GM12878 (cell line): ENCODE measurements at regions not wholly inside any gene's neighbourhood (a gene's known extent, or its start where the extent isn't known, plus 50 kb on each side); places are given as distances from the start of the nearest gene placed in this dataset.

Source experiments
- ATAC-seq: fragments of 200-7000 bp; cut with Tn5 transposase; 3 replicates; pipeline ENCODE4 v1.9.1; 2020; ENCODE audit warnings: mild to moderate bottlenecking, moderate library complexity
- BruUV-seq: library from RNA; stranded (reverse); fragments of 400-500 nt; replicated peaks from 2 replicates; lab custom pipeline; 2021; lab: Mats Ljungman, UMichigan
- CTCF ChIA-PET: fragments of 300-600 bp; sonication (Branson Sonifier 250); formaldehyde crosslinking; extraction: SDS; loops from one replicate; lab custom pipeline; 2021; ENCODE audit warnings: inconsistent platforms; lab: Yijun Ruan, JAX
- POLR2A ChIA-PET: fragments of 350-600 bp; formaldehyde crosslinking; extraction: SDS; loops from one replicate; lab custom pipeline; 2021; ENCODE audit warnings: inconsistent platforms; lab: Charles Lee
- RAD21 ChIA-PET: fragments of 300-600 bp; sonication (Branson Sonifier 250); formaldehyde crosslinking; loops from one replicate; lab custom pipeline; 2023; ENCODE audit warnings: antibody characterized with exemption; ENCODE audit not compliant: unreplicated experiment; lab: Charles Lee
- SMC1A ChIA-PET: fragments of 300-600 bp; sonication (Branson Sonifier 250); formaldehyde crosslinking; loops from one replicate; lab custom pipeline; 2023; ENCODE audit not compliant: unreplicated experiment, uncharacterized antibody; lab: Charles Lee
- DNase-seq: peaks from one replicate; pipeline ENCODE4 v3.0.0-alpha.2; 2011; ENCODE audit warnings: low read depth, low spot score
- FAIRE-seq: peaks from 3 replicates; lab custom pipeline; 2011; peaks lifted over from hg19 to GRCh38; lab: Jason Lieb, UNC
- H2AFZ ChIP-seq: 2 replicates; pipeline ENCODE4 v1.6.0; 2011; ENCODE audit warnings: low read depth, low read length, control low read depth; ENCODE audit not compliant: control insufficient read depth
- H3K27ac ChIP-seq: 2 replicates; pipeline ENCODE4 v1.5.1; 2011; ENCODE audit warnings: control low read depth; ENCODE audit not compliant: control insufficient read depth, insufficient read depth
- H3K27me3 ChIP-seq, 2 experiments: replicated peaks in 1 of 2; 2 replicates each; pipeline versions ENCODE4 v1.6.0 to v1.6.1; 2011; ENCODE audit warnings: low read length in 1 of 2; ENCODE audit not compliant: control insufficient read depth in 2 of 2, insufficient read depth in 2 of 2
- H3K36me3 ChIP-seq, 2 experiments: 2 replicates each; pipeline ENCODE4 v1.5.1; 2011; ENCODE audit warnings: low read length in 1 of 2; ENCODE audit not compliant: control insufficient read depth in 2 of 2, insufficient read depth in 2 of 2
- H3K4me1 ChIP-seq: 2 replicates; pipeline ENCODE4 v1.6.1; 2011; ENCODE audit warnings: mild to moderate bottlenecking, low read length, moderate library complexity, mixed read lengths; ENCODE audit not compliant: control insufficient read depth, insufficient read depth
- H3K4me2 ChIP-seq: 2 replicates; pipeline ENCODE4 v1.6.0; 2011; ENCODE audit warnings: control low read depth; ENCODE audit not compliant: control insufficient read depth, insufficient read depth
- H3K4me3 ChIP-seq: fragments of 200-600 bp; sonication (generic); 2 replicates; pipeline ENCODE4 v1.5.1; 2016
- H3K79me2 ChIP-seq: 2 replicates; pipeline ENCODE4 v1.6.0; 2011; ENCODE audit warnings: low read length; ENCODE audit not compliant: control insufficient read depth, insufficient read depth
- H3K9ac ChIP-seq: 2 replicates; pipeline ENCODE4 v1.8.0; 2011; ENCODE audit warnings: low read length, control low read depth, mixed read lengths; ENCODE audit not compliant: control insufficient read depth, insufficient read depth
- H3K9me3 ChIP-seq: replicated peaks from 3 replicates; pipeline ENCODE4 v1.5.1; 2011; ENCODE audit warnings: mild to moderate bottlenecking, low read length; ENCODE audit not compliant: control insufficient read depth, insufficient read depth
- H4K20me1 ChIP-seq: 2 replicates; pipeline ENCODE4 v1.6.0; 2011; ENCODE audit not compliant: control insufficient read depth, insufficient read depth
- CHD4 ChIP-seq: fragments of 200-600 bp; sonication (generic); IDR thresholded peaks from 2 replicates; pipeline ENCODE4 v1.6.1; 2016; ENCODE audit warnings: mild to moderate bottlenecking
- EZH2 ChIP-seq: IDR thresholded peaks from 2 replicates; pipeline ENCODE4 v1.6.1; 2012; ENCODE audit warnings: low read depth, mild to moderate bottlenecking, control low read depth, inconsistent platforms, low read length, borderline replicate concordance; ENCODE audit not compliant: control insufficient read depth
- HCFC1 ChIP-seq: fragments of 150-350 bp; IDR thresholded peaks from 2 replicates; pipeline ENCODE4 v1.6.1; 2014; ENCODE audit warnings: low read length
- NFYB ChIP-seq: IDR thresholded peaks from 2 replicates; pipeline ENCODE4 v1.6.1; 2011; ENCODE audit warnings: low read depth, mild to moderate bottlenecking, low read length, improper control_type of control experiment, moderate library complexity; ENCODE audit not compliant: insufficient read depth
- PAX8 ChIP-seq: fragments of 450-650 bp; IDR thresholded peaks from 2 replicates; pipeline ENCODE4 v1.6.1; 2017; ENCODE audit warnings: mild to moderate bottlenecking, moderate library complexity
- RFX5 ChIP-seq: IDR thresholded peaks from 2 replicates; pipeline ENCODE4 v1.6.1; 2011; ENCODE audit warnings: low read depth, low read length, improper control_type of control experiment
- TAF1 ChIP-seq: IDR thresholded peaks from 2 replicates; pipeline ENCODE4 v1.6.1; 2011; ENCODE audit warnings: mild to moderate bottlenecking, low read depth, low read length, borderline replicate concordance
- TCF12 ChIP-seq: IDR thresholded peaks from 2 replicates; pipeline ENCODE4 v1.6.1; 2011; ENCODE audit warnings: low read depth, mild to moderate bottlenecking, low read length
- ZNF384 ChIP-seq: IDR thresholded peaks from 2 replicates; pipeline ENCODE4 v1.6.1; 2012; ENCODE audit warnings: low read depth, mild to moderate bottlenecking, low read length, improper control_type of control experiment, borderline replicate concordance
- ZSCAN29 ChIP-seq: fragments of 450-650 bp; IDR thresholded peaks from 2 replicates; pipeline ENCODE4 v1.6.1; 2017; ENCODE audit warnings: mild to moderate bottlenecking, moderate library complexity
- WGBS: methylation state at CpG from one replicate; pipeline ENCODE4 v1.1.6; 2016; ENCODE audit warnings: low lambda C conversion rate; ENCODE audit not compliant: insufficient replicate concordance, insufficient coverage; ENCODE audit errors: missing lambda C conversion rate; 5-methylcytosine and 5-hydroxymethylcytosine counted together
- in situ Hi-C: fragments of 300-500 bp; cut with MboI; formaldehyde crosslinking; loops from 9 replicates; pipeline ENCODE4 v1.14.3; 2018; ENCODE audit warnings: mixed read lengths
- intact Hi-C: fragments of 100-400 bp; cut with micrococcal nuclease; formaldehyde crosslinking; loops from one replicate; pipeline ENCODE4 v1.14.2; 2022; ENCODE audit not compliant: unreplicated experiment
- TF ChIP-seq, protein P1 (sequence below): fragments of 450-650 bp; IDR thresholded peaks from 2 replicates; pipeline ENCODE4 v1.6.1; 2017; ENCODE audit warnings: antibody characterized with exemption, mild to moderate bottlenecking, moderate library complexity
- TF ChIP-seq, protein P2 (sequence below): fragments of 450-650 bp; IDR thresholded peaks from 2 replicates; pipeline ENCODE4 v1.6.1; 2017; ENCODE audit warnings: mild to moderate bottlenecking
- TF ChIP-seq, protein P3 (sequence below): fragments of 450-650 bp; IDR thresholded peaks from 2 replicates; pipeline ENCODE4 v1.6.1; 2017; ENCODE audit warnings: borderline replicate concordance
- TF ChIP-seq, protein P4 (sequence below): fragments of 450-650 bp; IDR thresholded peaks from 2 replicates; pipeline ENCODE4 v1.6.1; 2016; ENCODE audit warnings: mild to moderate bottlenecking

DNA sequence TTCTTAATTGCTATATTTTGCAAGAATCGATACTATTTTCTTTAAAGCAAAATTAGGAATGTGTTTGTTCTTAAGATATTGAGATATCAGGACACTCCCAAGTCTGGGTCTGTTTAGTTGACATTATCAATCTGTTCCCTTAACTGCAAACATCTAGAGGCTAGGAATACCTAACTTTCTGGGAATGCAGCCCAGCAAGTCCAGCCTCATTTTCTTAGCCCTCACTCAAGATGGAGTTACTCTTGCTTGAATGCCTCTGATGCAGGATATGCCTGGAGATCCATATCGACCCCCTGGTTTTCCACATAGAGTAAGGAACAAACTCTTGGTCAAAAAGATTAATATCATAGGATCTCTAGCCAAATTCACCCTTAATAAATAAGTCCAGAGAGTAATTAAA is 305.3 kb upstream of the COBL start:
- no peaks in the 10 kb centered on the region for H3K9me3 ChIP-seq
- H2AFZ ChIP-seq = no peak overlapping the region
- H3K79me2 ChIP-seq = no peaks in the 10 kb centered on the region
- H3K9ac ChIP-seq = no peak overlapping the region
- 18% methylated on average over 2 of the region's 2 CpGs for WGBS
- no peaks in the 10 kb centered on the region for H3K4me1 ChIP-seq
- CTCF ChIA-PET = no interaction called here
- H3K4me2 ChIP-seq = no peak overlapping the region
- no peaks in the 10 kb centered on the region for H3K36me3 ChIP-seq
- POLR2A ChIA-PET = no interaction called here
- no peaks in the 10 kb centered on the region for H3K27me3 ChIP-seq
- no TSS peak for BruUV-seq
- in situ Hi-C loops (no loop called here), intact Hi-C loops (no loop called here)
- H3K27ac ChIP-seq = no peak overlapping the region
- DNase-seq (no peak), FAIRE-seq (no peak), ATAC-seq (no peak)
- no peak for TF ChIP-seq PAX8
- TF ChIP-seq, protein P1, sequence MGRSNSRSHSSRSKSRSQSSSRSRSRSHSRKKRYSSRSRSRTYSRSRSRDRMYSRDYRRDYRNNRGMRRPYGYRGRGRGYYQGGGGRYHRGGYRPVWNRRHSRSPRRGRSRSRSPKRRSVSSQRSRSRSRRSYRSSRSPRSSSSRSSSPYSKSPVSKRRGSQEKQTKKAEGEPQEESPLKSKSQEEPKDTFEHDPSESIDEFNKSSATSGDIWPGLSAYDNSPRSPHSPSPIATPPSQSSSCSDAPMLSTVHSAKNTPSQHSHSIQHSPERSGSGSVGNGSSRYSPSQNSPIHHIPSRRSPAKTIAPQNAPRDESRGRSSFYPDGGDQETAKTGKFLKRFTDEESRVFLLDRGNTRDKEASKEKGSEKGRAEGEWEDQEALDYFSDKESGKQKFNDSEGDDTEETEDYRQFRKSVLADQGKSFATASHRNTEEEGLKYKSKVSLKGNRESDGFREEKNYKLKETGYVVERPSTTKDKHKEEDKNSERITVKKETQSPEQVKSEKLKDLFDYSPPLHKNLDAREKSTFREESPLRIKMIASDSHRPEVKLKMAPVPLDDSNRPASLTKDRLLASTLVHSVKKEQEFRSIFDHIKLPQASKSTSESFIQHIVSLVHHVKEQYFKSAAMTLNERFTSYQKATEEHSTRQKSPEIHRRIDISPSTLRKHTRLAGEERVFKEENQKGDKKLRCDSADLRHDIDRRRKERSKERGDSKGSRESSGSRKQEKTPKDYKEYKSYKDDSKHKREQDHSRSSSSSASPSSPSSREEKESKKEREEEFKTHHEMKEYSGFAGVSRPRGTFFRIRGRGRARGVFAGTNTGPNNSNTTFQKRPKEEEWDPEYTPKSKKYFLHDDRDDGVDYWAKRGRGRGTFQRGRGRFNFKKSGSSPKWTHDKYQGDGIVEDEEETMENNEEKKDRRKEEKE = no peak
- TF ChIP-seq CHD4 = no peak
- TF ChIP-seq EZH2 = no peak
- TF ChIP-seq, protein P2, sequence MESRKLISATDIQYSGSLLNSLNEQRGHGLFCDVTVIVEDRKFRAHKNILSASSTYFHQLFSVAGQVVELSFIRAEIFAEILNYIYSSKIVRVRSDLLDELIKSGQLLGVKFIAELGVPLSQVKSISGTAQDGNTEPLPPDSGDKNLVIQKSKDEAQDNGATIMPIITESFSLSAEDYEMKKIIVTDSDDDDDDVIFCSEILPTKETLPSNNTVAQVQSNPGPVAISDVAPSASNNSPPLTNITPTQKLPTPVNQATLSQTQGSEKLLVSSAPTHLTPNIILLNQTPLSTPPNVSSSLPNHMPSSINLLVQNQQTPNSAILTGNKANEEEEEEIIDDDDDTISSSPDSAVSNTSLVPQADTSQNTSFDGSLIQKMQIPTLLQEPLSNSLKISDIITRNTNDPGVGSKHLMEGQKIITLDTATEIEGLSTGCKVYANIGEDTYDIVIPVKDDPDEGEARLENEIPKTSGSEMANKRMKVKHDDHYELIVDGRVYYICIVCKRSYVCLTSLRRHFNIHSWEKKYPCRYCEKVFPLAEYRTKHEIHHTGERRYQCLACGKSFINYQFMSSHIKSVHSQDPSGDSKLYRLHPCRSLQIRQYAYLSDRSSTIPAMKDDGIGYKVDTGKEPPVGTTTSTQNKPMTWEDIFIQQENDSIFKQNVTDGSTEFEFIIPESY = no peak
- TF ChIP-seq, protein P3, sequence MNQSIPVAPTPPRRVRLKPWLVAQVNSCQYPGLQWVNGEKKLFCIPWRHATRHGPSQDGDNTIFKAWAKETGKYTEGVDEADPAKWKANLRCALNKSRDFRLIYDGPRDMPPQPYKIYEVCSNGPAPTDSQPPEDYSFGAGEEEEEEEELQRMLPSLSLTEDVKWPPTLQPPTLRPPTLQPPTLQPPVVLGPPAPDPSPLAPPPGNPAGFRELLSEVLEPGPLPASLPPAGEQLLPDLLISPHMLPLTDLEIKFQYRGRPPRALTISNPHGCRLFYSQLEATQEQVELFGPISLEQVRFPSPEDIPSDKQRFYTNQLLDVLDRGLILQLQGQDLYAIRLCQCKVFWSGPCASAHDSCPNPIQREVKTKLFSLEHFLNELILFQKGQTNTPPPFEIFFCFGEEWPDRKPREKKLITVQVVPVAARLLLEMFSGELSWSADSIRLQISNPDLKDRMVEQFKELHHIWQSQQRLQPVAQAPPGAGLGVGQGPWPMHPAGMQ = no peak
- TF ChIP-seq TAF1 = no peak
- no peak for TF ChIP-seq TCF12
- TF ChIP-seq ZNF384 = no peak
- TF ChIP-seq ZSCAN29 = no peak
- TF ChIP-seq HCFC1 = no peak
- TF ChIP-seq, protein P4, sequence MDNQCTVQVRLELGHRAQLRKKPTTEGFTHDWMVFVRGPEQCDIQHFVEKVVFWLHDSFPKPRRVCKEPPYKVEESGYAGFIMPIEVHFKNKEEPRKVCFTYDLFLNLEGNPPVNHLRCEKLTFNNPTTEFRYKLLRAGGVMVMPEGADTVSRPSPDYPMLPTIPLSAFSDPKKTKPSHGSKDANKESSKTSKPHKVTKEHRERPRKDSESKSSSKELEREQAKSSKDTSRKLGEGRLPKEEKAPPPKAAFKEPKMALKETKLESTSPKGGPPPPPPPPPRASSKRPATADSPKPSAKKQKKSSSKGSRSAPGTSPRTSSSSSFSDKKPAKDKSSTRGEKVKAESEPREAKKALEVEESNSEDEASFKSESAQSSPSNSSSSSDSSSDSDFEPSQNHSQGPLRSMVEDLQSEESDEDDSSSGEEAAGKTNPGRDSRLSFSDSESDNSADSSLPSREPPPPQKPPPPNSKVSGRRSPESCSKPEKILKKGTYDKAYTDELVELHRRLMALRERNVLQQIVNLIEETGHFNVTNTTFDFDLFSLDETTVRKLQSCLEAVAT = no peak
- no peak for TF ChIP-seq NFYB
- TF ChIP-seq RFX5 = no peak
- no peaks in the 10 kb centered on the region for H4K20me1 ChIP-seq
- RAD21 ChIA-PET = no interaction called here
- H3K4me3 ChIP-seq = no peak overlapping the region
- SMC1A ChIA-PET = no interaction called here
